Ectodermal cell (in vitro differentiated cells): ENCODE measurements at regions not wholly inside any gene's neighbourhood (a gene's known extent, or its start where the extent isn't known, plus 50 kb on each side); places are given as distances from the start of the nearest gene placed in this dataset.

ENCODE experiments used
- H3K27ac ChIP-seq: 2 replicates; pipeline ENCODE4 v1.7.0; 2013; ENCODE audit warnings: mild to moderate bottlenecking, low read depth, low read length; ENCODE audit not compliant: insufficient read depth, poor library complexity, severe bottlenecking
- H3K27me3 ChIP-seq: 2 replicates; pipeline ENCODE4 v1.7.0; 2013; ENCODE audit warnings: mild to moderate bottlenecking, low read length; ENCODE audit not compliant: insufficient read depth, control insufficient read depth, poor library complexity, severe bottlenecking
- H3K36me3 ChIP-seq: one replicate; pipeline ENCODE4 v1.7.0; 2013; ENCODE audit warnings: low read length; ENCODE audit not compliant: control insufficient read depth, insufficient read depth
- H3K4me1 ChIP-seq: one replicate; pipeline ENCODE4 v1.7.0; 2013; ENCODE audit warnings: low read length; ENCODE audit not compliant: control insufficient read depth, insufficient read depth
- H3K4me3 ChIP-seq: 2 replicates; pipeline ENCODE4 v1.7.0; 2013; ENCODE audit warnings: low read depth, low read length, control low read depth; ENCODE audit not compliant: insufficient read depth
- H3K9me3 ChIP-seq: 2 replicates; pipeline ENCODE4 v1.7.0; 2013; ENCODE audit warnings: mild to moderate bottlenecking, low read length, moderate library complexity; ENCODE audit not compliant: control insufficient read depth
- WGBS, 2 experiments: methylation state at CpG; one replicate each; pipeline ENCODE4 v1.1.7; 2013; ENCODE audit warnings: missing lambda C conversion rate in 2 of 2; 5-methylcytosine and 5-hydroxymethylcytosine counted together

DNA sequence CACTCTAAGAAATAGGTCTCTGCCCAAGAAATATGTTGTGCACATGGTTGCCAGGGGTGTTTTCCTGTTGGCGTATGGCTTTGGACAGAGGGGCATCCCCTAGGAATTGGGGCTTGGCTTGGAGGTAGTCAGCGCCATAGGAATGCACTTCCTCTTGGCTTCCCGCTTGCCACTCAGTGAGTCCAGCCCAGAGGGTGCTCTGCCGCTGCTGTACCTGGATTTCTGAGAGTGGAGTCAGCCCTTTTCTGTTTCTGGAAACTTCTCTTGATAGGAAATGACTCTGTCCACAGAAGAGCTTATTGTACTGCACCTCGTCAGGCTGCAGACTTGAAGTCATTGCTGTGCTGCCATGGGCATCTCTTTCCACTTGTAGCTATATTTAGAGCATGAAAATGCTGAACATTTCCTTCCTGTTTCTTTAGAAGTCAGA is 116.7 kb upstream of the MGAT5 start:
- Histone ChIP-seq H3K36me3 (no peaks in the 10 kb centered on the region), H3K27ac (no peak overlapping the region), H3K27me3 (peaks cover 4% of the 10 kb centered on the region), H3K4me3 (no peak overlapping the region), H3K4me1 (peaks cover 13% of the 10 kb centered on the region), H3K9me3 (no peaks in the 10 kb centered on the region)
- 90 to 95% methylated on average over 5 of the region's 5 CpGs for WGBS, 2 experiments

DNA sequence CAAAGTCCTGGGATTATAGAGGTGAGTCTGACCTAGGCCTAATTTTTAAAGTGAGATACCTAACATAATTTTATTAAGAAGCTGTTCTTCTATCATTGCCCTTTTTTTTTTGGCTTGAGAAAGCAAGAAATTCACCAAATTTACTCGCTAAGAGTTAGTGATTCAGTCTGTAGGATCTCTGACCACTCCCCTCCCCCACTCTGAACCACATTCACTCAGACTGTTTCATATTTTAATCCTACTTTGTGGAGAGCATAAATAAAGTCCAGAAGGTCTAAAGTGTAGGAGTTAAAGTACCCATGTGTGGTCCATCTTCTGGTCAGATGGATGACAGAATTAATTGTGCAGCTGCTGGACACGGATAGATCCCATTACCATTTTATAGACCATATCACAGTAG is 115.8 kb upstream of the MGAT5 start:
- Histone ChIP-seq H3K4me3 (no peak overlapping the region), H3K27ac (no peak overlapping the region)

DNA sequence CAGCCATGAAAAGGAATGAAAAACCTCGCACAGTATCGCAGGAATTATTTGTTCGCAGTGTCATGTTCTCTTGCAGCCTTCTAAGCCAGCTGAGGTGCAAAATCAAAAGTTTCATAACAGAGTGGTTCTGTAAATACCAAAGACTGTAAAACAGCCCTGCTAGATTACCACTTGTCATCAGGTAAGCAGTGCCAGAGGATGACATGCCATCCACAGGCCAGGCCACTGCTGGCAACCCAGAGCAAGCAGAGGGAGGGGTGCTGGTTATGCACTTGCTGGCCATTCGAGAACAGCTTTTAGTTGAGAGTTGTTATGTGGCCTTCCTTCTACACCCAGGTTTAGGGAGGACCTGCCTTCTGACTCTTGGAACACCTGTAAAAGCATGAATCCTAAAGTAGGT is 114.3 kb upstream of the MGAT5 start:
- Histone ChIP-seq H3K27ac (no peak overlapping the region), H3K4me1 (no peaks in the 10 kb centered on the region), H3K9me3 (no peaks in the 10 kb centered on the region), H3K27me3 (peaks cover 4% of the 10 kb centered on the region), H3K4me3 (no peak overlapping the region), H3K36me3 (no peaks in the 10 kb centered on the region)
- 93 to 94% methylated on average over 4 of the region's 4 CpGs for WGBS, 2 experiments

More for the DNA sequence above, 115.8 kb upstream of the MGAT5 start:
- H3K9me3 ChIP-seq, result no peaks in the 10 kb centered on the region
- 92 to 100% methylated on average over 1 to 2 of the region's 2 CpGs for WGBS, 2 experiments
- peaks cover 7% of the 10 kb centered on the region for H3K4me1 ChIP-seq
- no peaks in the 10 kb centered on the region for H3K36me3 ChIP-seq
- H3K27me3 ChIP-seq, result peaks cover 4% of the 10 kb centered on the region

DNA sequence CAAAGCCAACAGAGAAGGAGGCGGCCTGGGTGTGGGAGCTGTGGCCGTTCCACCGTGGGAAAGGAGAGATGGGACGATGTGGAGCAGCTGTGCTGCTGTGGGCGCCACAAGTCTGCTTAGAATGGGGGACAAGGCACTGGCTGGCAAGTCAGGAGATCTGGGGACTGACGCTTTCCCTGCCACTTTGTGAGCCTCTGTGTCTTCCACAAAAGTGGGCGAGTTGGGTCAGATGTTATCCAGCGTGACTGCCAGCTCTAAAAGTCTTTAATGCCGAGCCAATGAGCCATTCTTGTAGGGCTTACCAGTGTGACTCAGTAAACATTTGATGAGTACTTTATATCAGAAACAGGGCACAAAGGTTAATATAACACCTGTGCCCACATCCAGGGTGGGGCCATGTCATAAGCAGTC is 113.6 kb upstream of the MGAT5 start:
- WGBS, 2 experiments, result 93% methylated on average over 9 of the region's 9 CpGs
- Histone ChIP-seq H3K27me3 (no peaks in the 10 kb centered on the region), H3K36me3 (no peaks in the 10 kb centered on the region), H3K4me3 (no peak overlapping the region), H3K27ac (no peak overlapping the region), H3K9me3 (no peaks in the 10 kb centered on the region), H3K4me1 (no peaks in the 10 kb centered on the region)

DNA sequence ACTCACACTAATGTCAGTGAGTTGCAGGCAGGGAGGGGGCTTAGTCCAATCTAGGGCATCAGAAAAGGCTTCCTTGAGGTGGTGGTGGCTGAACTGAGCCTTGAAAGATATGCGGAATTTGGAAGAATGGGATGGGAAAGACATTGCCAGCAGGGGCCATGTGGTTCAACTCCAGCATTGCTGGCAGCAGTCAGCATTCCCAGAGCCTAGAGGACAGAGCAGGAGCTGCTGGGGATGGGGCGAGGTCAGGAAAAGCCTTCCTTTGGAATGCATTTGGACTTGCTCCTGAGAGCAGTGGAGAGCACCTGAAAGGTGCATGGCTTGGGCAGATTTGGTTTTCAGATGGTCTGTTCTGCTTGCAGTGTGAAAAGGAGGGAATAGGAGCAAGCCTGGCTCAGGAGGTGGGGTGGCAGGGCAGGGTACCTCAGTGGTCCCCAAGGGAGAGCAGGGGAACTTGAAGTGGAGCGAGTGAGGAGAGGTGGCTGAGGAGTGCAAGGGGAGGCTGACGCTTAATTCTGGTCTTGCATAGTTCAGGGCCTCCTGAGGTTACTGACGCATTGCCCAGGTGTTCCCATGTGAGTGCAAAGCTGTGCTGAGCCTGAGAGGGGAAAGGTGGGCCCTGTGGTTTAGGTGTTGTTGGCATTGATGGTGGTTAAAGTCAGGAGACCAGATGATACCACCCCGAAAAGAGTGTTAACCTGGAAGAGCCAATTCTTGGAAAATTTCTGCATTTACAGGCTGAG is 112.1 kb upstream of the MGAT5 start:
- H3K36me3 ChIP-seq, result no peaks in the 10 kb centered on the region
- no peaks in the 10 kb centered on the region for H3K4me1 ChIP-seq
- WGBS, 2 experiments, result 76 to 82% methylated on average over 6 of the region's 6 CpGs
- H3K4me3 ChIP-seq, result no peak overlapping the region
- H3K27me3 ChIP-seq, result no peaks in the 10 kb centered on the region
- H3K9me3 ChIP-seq, result no peaks in the 10 kb centered on the region
- H3K27ac ChIP-seq, result no peak overlapping the region

DNA sequence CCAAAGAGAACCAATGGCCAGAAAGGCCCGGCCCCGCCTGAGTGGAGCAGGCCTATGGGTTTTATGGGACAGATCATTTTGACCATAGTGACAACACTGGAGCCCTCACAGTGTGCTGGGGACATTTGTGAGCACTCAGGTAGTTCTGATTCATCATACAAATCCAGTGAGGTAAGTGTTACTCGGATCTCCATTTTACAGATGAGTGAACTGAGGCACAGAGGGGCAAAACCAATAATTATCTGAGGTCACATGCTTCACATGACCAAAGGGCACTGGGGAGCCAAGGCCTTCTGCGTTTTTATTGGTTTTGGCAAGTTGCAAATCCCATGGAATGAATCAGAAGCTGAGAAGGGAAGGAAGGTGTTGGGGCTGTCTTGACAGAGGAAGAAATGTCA is 111.5 kb upstream of the MGAT5 start:
- H3K4me3 ChIP-seq, result no peak overlapping the region
- H3K27ac ChIP-seq, result no peak overlapping the region
- WGBS, 2 experiments, result 90% methylated on average over 4 of the region's 4 CpGs
- H3K9me3 ChIP-seq, result no peaks in the 10 kb centered on the region
- H3K36me3 ChIP-seq, result no peaks in the 10 kb centered on the region
- no peaks in the 10 kb centered on the region for H3K27me3 ChIP-seq
- H3K4me1 ChIP-seq, result peaks cover 3% of the 10 kb centered on the region

DNA sequence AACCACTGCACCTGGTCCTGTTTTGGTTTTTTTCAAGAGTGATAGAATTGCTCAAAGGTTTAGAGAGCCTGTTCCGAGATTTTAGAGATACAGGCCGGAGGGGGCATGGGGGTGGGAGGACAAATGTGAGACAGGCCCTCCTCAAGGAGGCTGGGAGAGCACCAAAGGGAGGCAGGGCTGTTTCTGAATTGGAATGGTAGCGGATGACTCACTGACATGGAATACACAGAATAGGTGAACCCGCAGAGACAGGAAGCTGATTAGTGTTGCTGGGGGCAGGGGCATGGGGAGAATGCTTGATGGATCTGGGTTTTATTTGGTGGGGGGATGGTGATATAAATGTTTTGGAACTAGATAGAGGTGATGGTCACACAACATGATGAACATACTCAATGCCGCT is 111.0 kb upstream of the MGAT5 start:
- Histone ChIP-seq H3K27ac (no peak overlapping the region), H3K36me3 (no peaks in the 10 kb centered on the region), H3K4me1 (peaks cover 3% of the 10 kb centered on the region), H3K9me3 (no peaks in the 10 kb centered on the region), H3K27me3 (no peaks in the 10 kb centered on the region), H3K4me3 (no peak overlapping the region)
- WGBS, 2 experiments, result 75 to 84% methylated on average over 5 of the region's 5 CpGs

DNA sequence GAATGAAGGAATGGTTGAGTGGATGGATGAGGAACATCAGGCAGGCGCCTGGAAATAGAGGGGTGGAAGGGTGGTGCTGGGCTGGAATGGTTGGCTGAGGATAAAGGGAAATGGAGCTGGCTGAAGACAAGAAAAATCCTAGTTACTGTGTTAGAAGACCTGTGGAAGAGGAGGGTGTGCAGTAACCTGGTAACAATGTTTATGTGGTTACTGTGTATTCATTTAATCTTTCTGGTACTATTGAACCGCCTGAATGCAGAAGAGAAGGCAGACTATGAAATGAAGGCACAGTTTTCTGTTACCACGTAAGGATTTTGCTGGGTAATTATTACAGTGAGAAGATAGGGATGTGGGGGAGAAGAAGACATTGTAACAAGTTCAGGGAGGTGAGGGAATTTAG is 110.3 kb upstream of the MGAT5 start:
- Histone ChIP-seq H3K4me3 (no peak overlapping the region), H3K36me3 (no peaks in the 10 kb centered on the region), H3K9me3 (no peaks in the 10 kb centered on the region), H3K27ac (no peak overlapping the region), H3K4me1 (peaks cover 3% of the 10 kb centered on the region), H3K27me3 (no peaks in the 10 kb centered on the region)
- WGBS, 2 experiments, result 89 to 91% methylated on average over 3 of the region's 3 CpGs

DNA sequence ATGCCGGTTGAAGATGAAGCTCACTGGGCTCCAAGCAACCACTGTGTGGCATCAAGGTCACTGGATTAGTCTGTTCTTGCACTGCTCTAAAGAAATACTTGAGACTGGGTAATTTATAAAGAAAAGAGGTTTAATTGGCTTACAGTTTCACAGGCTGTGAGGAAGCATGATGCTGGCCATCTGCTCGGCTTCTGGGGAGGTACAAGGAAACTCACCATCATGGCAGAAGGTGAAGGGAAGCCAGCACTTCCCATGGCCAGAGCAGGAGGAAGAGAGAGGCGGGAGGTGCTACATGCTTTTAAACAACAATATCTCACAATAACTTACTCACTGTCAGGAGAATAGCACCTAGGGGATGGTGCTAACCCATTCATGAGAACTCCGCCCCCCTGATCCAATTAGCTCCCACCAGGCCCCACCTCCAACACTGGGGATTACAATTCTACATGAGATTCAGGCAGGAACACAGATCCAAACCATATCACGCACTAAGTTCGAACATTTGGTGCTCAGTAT is 109.7 kb upstream of the MGAT5 start:
- H3K4me1 ChIP-seq, result peaks cover 3% of the 10 kb centered on the region
- H3K9me3 ChIP-seq, result no peaks in the 10 kb centered on the region
- 83 to 85% methylated on average over 4 to 6 of the region's 6 CpGs for WGBS, 2 experiments
- no peak overlapping the region for H3K4me3 ChIP-seq
- H3K27me3 ChIP-seq, result no peaks in the 10 kb centered on the region
- H3K36me3 ChIP-seq, result no peaks in the 10 kb centered on the region
- no peak overlapping the region for H3K27ac ChIP-seq

DNA sequence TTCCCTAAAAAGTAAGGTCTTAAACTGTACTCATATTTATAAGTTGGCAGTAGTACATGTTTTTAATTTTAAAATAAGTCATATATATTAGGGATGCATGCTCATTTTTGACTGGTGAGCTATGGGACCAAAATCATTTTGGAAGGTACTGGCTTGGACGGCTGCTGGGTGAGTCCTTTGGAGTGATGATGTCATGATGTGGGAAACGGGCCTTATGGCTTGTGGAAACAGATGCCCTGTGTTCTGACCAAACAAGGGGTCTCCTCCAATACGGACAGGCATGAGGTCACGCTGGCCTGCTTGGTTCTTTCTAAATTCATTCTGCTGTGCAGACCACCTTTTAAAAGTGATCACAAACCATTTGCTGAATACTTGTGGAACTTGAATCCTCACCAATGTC is 109.2 kb upstream of the MGAT5 start:
- Histone ChIP-seq H3K36me3 (no peaks in the 10 kb centered on the region), H3K27me3 (no peaks in the 10 kb centered on the region), H3K4me3 (no peak overlapping the region), H3K27ac (no peak overlapping the region), H3K4me1 (peaks cover 3% of the 10 kb centered on the region), H3K9me3 (no peaks in the 10 kb centered on the region)
- 88 to 90% methylated on average over 4 of the region's 4 CpGs for WGBS, 2 experiments
